ENCODE measurements at regions not wholly inside any gene's neighbourhood (a gene's known extent, or its start where the extent isn't known, plus 50 kb on each side); places are given as distances from the start of the nearest gene placed in this dataset.

GRCh38 chr5:159655757-159656409 is 260.4 kb upstream of the ADRA1B start:
- no peak overlapping the region for H3K4me3 ChIP-seq (ENCODE audit: low read depth, low read length)
- no peak for DNase-seq (ENCODE audit: low read depth)
- TF ChIP-seq CTCF (IDR thresholded peaks at IDR 0.05; ENCODE audit: low read depth, low read length, missing control alignments) = no peak

- no peak overlapping the region for H3K4me3 ChIP-seq (ENCODE audit: low read depth, low read length)
- no peak for DNase-seq (ENCODE audit: low read depth)
- TF ChIP-seq CTCF (IDR thresholded peaks at IDR 0.05; ENCODE audit: low read depth, low read length, missing control alignments) = no peak
Observed at GRCh38 chr5:159657298-159657697, 259.0 kb upstream of the ADRA1B start.

- no peak for TF ChIP-seq CTCF (IDR thresholded peaks at IDR 0.05; ENCODE audit: low read depth, low read length, missing control alignments)
- no peak for DNase-seq (ENCODE audit: low read depth)
- no peak overlapping the region for H3K4me3 ChIP-seq (ENCODE audit: low read depth, low read length)
Observed at GRCh38 chr5:159657771-159658170, 258.5 kb upstream of the ADRA1B start.

- DNase-seq (ENCODE audit: low read depth) = no peak
- no peak overlapping the region for H3K4me3 ChIP-seq (ENCODE audit: low read depth, low read length)
- TF ChIP-seq CTCF (IDR thresholded peaks at IDR 0.05; ENCODE audit: low read depth, low read length, missing control alignments) = no peak
Observed at GRCh38 chr5:159658266-159658925, 257.9 kb upstream of the ADRA1B start.

GRCh38 chr5:159660401-159660800 is 255.9 kb upstream of the ADRA1B start:
- H3K4me3 ChIP-seq (ENCODE audit: low read depth, low read length) = no peak overlapping the region
- TF ChIP-seq CTCF (IDR thresholded peaks at IDR 0.05; ENCODE audit: low read depth, low read length, missing control alignments) = no peak
- no peak for DNase-seq (ENCODE audit: low read depth)

- no peak for TF ChIP-seq CTCF (IDR thresholded peaks at IDR 0.05; ENCODE audit: low read depth, low read length, missing control alignments)
Observed at GRCh38 chr5:159663986-159664385, 252.3 kb upstream of the ADRA1B start.

GRCh38 chr5:159667286-159667685 is 249.0 kb upstream of the ADRA1B start:
- no peak for TF ChIP-seq CTCF (IDR thresholded peaks at IDR 0.05; ENCODE audit: low read depth, low read length, missing control alignments)
- no peak overlapping the region for H3K4me3 ChIP-seq (ENCODE audit: low read depth, low read length)
- DNase-seq (ENCODE audit: low read depth) = no peak

More at GRCh38 chr5:159663986-159664385, 252.3 kb upstream of the ADRA1B start:
- H3K4me3 ChIP-seq (ENCODE audit: low read depth, low read length) = no peak overlapping the region
- no peak for DNase-seq (ENCODE audit: low read depth)

Measured in GM12864 (cell line).